Astrocyte of the cerebellum (primary cell): ENCODE measurements at regions not wholly inside any gene's neighbourhood (a gene's known extent, or its start where the extent isn't known, plus 50 kb on each side); places are given as distances from the start of the nearest gene placed in this dataset.

Experiments used
- DNase-seq: peaks from one replicate; pipeline ENCODE4 v3.0.0-alpha.2; 2011; ENCODE audit warnings: low read depth
- H3K4me3 ChIP-seq: 2 replicates; pipeline ENCODE4 v1.5.1; 2011; ENCODE audit warnings: mild to moderate bottlenecking, low read depth, low read length, moderate library complexity
- in situ Hi-C: cut with HindIII; loops from 2 replicates; pipeline ENCODE4 v1.10.0; 2017; ENCODE audit warnings: low sequenced_read_pairs
- TF ChIP-seq, protein P1 (sequence below): IDR thresholded peaks from 2 replicates; pipeline ENCODE4 v1.5.1; 2012; ENCODE audit warnings: low read length, low read depth, moderate library complexity, mild to moderate bottlenecking; ENCODE audit errors: missing control alignments

DNA sequence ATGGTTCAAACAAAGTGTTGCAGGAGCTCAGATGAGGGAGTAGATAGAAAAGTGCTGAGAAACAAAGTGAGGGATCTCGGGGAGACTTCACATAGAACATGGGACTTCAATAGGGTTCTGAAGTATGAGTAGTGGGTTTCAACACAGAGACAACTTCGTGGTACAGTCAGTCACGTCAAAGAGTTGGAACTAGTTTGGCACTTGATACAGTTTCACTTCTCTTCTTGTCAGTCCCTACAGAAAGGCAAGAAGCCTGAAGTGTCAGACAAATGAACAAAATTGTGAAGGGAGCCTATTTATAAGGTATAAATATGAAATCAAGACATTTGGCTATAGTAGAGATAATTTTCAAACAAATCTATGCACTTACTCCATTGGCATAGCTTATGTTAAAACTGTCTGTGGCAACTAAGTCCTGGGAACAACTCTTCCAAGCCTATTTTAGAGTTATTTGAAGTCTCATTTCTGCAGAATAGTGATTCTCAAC is 338.0 kb downstream of the TDRD15 start:
- DNase-seq: no peak
- no peak overlapping the region for H3K4me3 ChIP-seq
- TF ChIP-seq, protein P1, sequence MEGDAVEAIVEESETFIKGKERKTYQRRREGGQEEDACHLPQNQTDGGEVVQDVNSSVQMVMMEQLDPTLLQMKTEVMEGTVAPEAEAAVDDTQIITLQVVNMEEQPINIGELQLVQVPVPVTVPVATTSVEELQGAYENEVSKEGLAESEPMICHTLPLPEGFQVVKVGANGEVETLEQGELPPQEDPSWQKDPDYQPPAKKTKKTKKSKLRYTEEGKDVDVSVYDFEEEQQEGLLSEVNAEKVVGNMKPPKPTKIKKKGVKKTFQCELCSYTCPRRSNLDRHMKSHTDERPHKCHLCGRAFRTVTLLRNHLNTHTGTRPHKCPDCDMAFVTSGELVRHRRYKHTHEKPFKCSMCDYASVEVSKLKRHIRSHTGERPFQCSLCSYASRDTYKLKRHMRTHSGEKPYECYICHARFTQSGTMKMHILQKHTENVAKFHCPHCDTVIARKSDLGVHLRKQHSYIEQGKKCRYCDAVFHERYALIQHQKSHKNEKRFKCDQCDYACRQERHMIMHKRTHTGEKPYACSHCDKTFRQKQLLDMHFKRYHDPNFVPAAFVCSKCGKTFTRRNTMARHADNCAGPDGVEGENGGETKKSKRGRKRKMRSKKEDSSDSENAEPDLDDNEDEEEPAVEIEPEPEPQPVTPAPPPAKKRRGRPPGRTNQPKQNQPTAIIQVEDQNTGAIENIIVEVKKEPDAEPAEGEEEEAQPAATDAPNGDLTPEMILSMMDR: no peak
- in situ Hi-C loops: no loop called here

DNA sequence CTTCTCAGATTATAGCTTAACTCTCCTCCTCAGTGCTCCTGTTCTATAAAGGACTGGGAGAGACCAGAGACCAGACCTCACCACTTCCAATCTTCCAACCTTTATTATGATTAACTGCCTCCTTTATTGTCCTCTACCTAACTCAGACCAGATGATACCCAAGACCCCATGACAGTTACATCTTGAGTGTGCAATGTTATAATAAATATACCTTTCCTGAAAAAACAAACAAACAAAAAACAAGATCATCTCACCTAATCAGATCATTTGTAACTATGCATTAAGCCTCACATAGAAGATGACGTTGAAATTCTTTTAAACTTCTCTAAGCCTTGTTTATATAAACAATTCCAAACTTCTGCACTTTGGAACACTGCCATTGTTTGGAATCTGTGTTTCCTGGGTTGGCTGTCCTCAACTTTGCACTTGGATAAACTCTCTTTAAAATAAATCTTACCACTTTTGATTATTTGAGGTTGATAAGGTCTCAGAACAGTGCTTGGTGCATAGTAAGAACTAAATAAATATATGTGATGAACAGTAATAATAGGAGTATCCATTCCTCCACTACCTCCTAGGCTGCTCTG is 342.7 kb downstream of the TDRD15 start:
- no peak for DNase-seq
- TF ChIP-seq, protein P1: no peak
- in situ Hi-C loops: no loop called here
- H3K4me3 ChIP-seq: no peak overlapping the region

DNA sequence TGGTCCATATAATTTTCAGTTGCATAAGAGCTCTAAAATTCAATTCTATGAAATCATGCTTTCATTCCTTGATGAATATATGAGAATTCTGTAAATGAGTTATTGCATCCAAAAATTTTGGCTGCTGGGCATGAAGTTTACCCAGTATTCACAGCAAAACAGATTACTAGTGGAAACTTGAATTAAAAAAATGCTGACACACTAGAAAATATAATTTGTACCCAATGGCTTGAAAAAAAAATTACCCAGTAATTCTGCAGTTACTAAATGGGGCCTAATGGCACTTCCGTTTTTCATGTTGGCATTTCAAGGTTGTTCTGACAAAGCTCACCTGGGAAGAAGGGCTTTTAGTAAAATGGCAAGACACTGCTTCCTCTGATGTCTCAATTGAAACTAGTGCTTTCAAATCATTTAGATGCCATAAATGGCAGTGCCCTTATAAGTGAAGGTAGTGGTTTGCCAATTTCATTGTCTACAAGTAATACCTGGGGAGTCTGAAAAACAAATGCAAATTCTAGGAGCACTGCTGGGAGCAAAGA is 343.6 kb downstream of the TDRD15 start:
- TF ChIP-seq, protein P1: no peak
- no peak overlapping the region for H3K4me3 ChIP-seq
- no peak for DNase-seq
- in situ Hi-C loops: no loop called here

GRCh38 chr2:21467910-21468309 is 344.1 kb downstream of the TDRD15 start:
- in situ Hi-C loops: no loop called here
- no peak overlapping the region for H3K4me3 ChIP-seq
- TF ChIP-seq, protein P1: no peak
- peak; percentile 15 for DNase-seq

DNA sequence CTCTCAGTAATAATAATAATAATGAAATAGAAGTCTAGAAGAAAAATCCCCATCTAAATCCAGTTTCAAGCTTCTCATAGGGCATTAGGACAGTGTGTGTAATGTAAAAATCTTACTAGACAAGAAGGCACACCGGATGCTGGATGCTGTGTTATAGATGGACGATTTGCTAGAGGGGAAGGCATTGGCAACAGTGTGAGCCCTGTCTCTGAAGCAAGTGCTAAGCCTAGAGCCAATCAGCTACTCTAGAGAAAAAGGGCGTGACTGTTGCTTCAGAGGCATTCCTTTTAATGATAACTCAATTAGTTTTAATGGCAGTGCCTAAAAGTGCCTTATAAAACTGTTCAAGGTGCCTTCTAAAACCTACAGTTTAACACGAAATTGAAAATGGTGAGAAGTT is 344.9 kb downstream of the TDRD15 start:
- H3K4me3 ChIP-seq: no peak overlapping the region
- DNase-seq: no peak
- in situ Hi-C loops: no loop called here
- TF ChIP-seq, protein P1: no peak

- DNase-seq: no peak
- H3K4me3 ChIP-seq: no peak overlapping the region
- TF ChIP-seq, protein P1: no peak
- in situ Hi-C loops: no loop called here
Measured at GRCh38 chr2:21469158-21469557, 345.4 kb downstream of the TDRD15 start.
